Endothelial cell (in vitro differentiated cells): ENCODE measurements at regions not wholly inside any gene's neighbourhood (a gene's known extent, or its start where the extent isn't known, plus 50 kb on each side); places are given as distances from the start of the nearest gene placed in this dataset.

Experiments
- DNase-seq: peaks from one replicate; pipeline ENCODE4 v3.0.0; 2021; ENCODE audit warnings: low spot score
- H3K27ac Mint-ChIP-seq: one replicate; pipeline ENCODE4 v1.8.0; 2021; ENCODE audit warnings: mixed read lengths, inconsistent platforms; ENCODE audit not compliant: unreplicated experiment
- H3K27me3 Mint-ChIP-seq: one replicate; pipeline ENCODE4 v1.8.0; 2021; ENCODE audit warnings: mild to moderate bottlenecking, moderate library complexity, mixed read lengths, inconsistent platforms; ENCODE audit not compliant: unreplicated experiment
- H3K36me3 Mint-ChIP-seq: one replicate; pipeline ENCODE4 v1.8.0; 2021; ENCODE audit warnings: mild to moderate bottlenecking, low read depth, mixed read lengths, inconsistent platforms; ENCODE audit not compliant: unreplicated experiment
- H3K4me1 Mint-ChIP-seq: one replicate; pipeline ENCODE4 v1.8.0; 2021; ENCODE audit warnings: mild to moderate bottlenecking, mixed read lengths, inconsistent platforms; ENCODE audit not compliant: unreplicated experiment
- H3K4me3 Mint-ChIP-seq: one replicate; pipeline ENCODE4 v1.8.0; 2021; ENCODE audit warnings: mild to moderate bottlenecking, mixed read lengths, inconsistent platforms; ENCODE audit not compliant: unreplicated experiment
- H3K9me3 Mint-ChIP-seq: one replicate; pipeline ENCODE4 v1.8.0; 2021; ENCODE audit warnings: mixed read lengths, inconsistent platforms; ENCODE audit not compliant: unreplicated experiment
- TF ChIP-seq, protein P1 (sequence below): fragments of 200-600 bp; sonication (generic); IDR thresholded peaks from one replicate; pipeline ENCODE4 v1.5.0; 2021; ENCODE audit warnings: antibody characterized with exemption; ENCODE audit not compliant: unreplicated experiment

DNA sequence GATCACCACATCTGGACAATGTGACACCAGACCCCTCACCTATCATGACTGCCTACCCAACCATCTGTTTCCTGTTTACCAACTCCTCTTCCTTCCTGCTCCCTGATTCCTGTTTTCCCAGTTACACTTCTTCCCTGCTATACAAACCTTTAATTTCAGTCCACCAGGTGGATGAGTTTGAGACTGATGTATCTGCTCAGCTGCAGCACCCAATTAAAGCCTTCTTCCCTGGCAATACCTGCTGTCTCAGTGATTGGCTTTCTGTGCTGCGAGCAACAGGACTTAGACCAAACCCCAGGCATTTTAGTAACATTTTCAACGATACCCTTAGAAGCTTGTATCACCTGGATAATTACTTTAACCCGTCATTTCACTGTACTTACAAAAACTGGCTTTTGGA, 968.2 kb upstream of the NR2F2 start:
- Mint-ChIP-seq H3K27ac (peak overlapping the region; percentile 69), H3K27me3 (peaks cover 4% of the 10 kb centered on the region), H3K4me1 (peaks cover 31% of the 10 kb centered on the region), H3K4me3 (no peak overlapping the region), H3K36me3 (peaks cover 18% of the 10 kb centered on the region), H3K9me3 (peaks cover 15% of the 10 kb centered on the region)
- TF ChIP-seq, protein P1, sequence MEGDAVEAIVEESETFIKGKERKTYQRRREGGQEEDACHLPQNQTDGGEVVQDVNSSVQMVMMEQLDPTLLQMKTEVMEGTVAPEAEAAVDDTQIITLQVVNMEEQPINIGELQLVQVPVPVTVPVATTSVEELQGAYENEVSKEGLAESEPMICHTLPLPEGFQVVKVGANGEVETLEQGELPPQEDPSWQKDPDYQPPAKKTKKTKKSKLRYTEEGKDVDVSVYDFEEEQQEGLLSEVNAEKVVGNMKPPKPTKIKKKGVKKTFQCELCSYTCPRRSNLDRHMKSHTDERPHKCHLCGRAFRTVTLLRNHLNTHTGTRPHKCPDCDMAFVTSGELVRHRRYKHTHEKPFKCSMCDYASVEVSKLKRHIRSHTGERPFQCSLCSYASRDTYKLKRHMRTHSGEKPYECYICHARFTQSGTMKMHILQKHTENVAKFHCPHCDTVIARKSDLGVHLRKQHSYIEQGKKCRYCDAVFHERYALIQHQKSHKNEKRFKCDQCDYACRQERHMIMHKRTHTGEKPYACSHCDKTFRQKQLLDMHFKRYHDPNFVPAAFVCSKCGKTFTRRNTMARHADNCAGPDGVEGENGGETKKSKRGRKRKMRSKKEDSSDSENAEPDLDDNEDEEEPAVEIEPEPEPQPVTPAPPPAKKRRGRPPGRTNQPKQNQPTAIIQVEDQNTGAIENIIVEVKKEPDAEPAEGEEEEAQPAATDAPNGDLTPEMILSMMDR: no peak
- DNase-seq: no peak

DNA sequence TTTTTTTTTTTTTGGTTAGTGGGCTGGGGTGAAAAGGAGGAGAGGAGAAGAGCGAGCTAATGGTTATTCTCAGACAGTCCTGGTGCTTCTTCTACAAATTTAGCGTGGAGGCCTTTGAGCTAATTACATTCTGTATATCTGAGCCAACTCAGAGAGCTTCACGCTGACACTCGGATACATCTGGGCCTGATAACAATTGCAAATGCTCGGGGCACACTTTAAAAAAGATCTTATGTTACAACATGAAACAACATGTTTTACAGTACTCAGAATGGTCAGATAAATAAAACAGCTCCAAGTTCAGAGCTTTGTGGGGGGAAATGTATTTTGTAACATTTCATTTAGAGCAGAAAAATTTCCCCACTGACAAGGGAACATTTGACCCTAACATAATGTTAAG, 966.9 kb upstream of the NR2F2 start:
- Mint-ChIP-seq H3K27me3 (peaks cover 4% of the 10 kb centered on the region), H3K4me1 (peaks cover 36% of the 10 kb centered on the region), H3K4me3 (no peak overlapping the region), H3K9me3 (peaks cover 15% of the 10 kb centered on the region), H3K36me3 (peaks cover 18% of the 10 kb centered on the region), H3K27ac (no peak overlapping the region)
- TF ChIP-seq, protein P1: no peak
- DNase-seq: no peak

DNA sequence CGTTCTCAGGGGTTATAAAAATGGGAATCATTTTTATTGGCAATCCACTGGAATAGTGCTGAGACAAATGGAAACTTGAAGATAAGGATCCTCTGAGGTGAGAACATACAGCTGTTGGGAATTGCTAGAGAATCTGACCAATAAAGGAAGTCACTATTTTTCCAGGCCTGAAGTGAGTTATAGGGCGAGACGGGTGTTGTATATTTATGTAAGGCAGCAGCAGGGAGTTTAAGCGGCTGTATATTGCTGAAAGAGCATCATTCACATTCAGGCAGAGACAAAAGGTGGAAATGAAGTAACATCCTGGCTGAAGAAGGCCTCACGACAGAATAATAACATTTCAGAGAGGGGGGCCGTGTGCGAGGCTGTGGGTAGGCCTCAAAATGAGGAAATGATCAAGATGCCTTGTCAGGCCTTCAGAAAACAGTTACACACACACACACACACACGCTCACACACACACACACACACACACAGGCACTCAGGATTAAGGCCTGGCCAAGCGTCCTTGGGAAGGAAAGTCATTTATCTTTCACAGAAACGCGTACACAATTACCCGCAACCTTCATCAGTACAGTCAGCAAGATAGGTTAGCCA, 964.9 kb upstream of the NR2F2 start:
- peaks cover 46% of the 10 kb centered on the region for H3K4me1 Mint-ChIP-seq
- peak; percentile 50 for DNase-seq
- H3K36me3 Mint-ChIP-seq: peaks cover 18% of the 10 kb centered on the region
- peaks cover 15% of the 10 kb centered on the region for H3K9me3 Mint-ChIP-seq
- TF ChIP-seq, protein P1: no peak
- peaks cover 4% of the 10 kb centered on the region for H3K27me3 Mint-ChIP-seq
- H3K27ac Mint-ChIP-seq: peak overlapping the region; percentile 97
- H3K4me3 Mint-ChIP-seq: no peak overlapping the region

DNA sequence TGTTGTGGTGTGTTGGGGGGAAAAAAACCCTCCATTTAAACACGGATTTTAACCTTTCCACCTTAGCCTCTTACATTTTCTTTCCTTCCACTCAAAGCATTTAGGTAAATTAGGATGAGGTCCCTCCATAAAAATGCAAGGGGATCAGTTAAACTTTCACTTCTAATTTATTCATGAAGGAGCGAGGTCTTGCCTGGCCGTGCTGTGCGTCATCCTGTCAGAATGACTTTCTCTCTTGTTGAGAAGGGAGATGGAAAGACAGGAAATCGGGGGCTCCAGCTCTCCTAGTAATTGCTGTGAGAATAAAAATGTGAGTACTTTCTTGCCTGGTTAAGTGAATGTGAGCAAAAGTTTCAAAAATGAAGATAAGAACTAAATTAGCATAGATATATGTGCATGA, 962.3 kb upstream of the NR2F2 start:
- peaks cover 4% of the 10 kb centered on the region for H3K9me3 Mint-ChIP-seq
- TF ChIP-seq, protein P1: no peak
- H3K4me1 Mint-ChIP-seq: peaks cover 46% of the 10 kb centered on the region
- no peak overlapping the region for H3K4me3 Mint-ChIP-seq
- peaks cover 6% of the 10 kb centered on the region for H3K36me3 Mint-ChIP-seq
- H3K27ac Mint-ChIP-seq: peak overlapping the region; percentile 8
- H3K27me3 Mint-ChIP-seq: peaks cover 4% of the 10 kb centered on the region
- DNase-seq: peak; percentile 13

DNA sequence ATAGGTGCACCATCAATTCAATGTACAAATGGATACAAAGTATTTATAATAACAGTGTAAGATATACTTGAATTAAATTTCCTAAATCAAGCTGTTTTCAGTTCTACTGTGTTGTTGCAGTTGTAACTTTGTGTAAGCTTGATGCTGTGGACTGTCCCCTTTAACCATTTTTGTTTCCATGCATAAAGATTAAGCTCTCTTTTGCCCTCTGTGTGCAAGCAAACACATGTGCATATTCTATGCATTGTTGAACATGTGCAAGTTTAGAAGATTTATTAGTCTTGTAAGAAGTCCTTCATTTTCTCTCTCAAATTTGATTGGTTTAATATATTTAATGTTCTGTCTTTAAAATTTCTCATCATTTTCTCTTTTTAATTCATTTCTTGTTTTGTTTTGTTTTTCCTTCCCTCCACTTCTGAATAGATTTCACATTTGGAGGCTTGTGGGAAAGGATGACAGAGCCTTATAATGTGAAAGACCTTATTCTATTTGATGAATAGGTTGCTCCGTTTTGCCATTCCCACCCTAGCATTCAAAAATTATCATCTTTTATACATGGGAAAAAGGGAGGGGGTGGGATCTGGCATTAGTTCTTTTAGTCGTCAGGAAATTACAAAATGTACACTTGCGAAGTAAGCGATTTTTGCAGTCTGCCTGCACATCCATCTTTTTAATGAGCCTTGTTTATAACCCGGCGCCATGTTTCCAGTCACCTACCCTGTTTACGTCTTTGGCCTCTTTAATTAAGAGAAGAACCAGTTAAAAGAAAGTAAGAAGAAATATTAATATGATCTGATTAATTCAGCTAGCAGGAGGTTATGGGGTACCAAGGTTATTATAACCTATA, 961.5 kb upstream of the NR2F2 start:
- H3K36me3 Mint-ChIP-seq: peaks cover 6% of the 10 kb centered on the region
- H3K4me1 Mint-ChIP-seq: peaks cover 44% of the 10 kb centered on the region
- peaks cover 4% of the 10 kb centered on the region for H3K27me3 Mint-ChIP-seq
- no peak for DNase-seq
- H3K9me3 Mint-ChIP-seq: peaks cover 3% of the 10 kb centered on the region
- no peak overlapping the region for H3K4me3 Mint-ChIP-seq
- TF ChIP-seq, protein P1: no peak
- no peak overlapping the region for H3K27ac Mint-ChIP-seq
